Stimulated activated naive CD8-positive, alpha-beta T cell treated with anti-CD3 and anti-CD28 coated beads, Interleukin-15, Interleukin-2, amounts not matched to agents 100 ng/mL and 50 ng/mL, for 24 hours (primary cell): ENCODE measurements at regions not wholly inside any gene's neighbourhood (a gene's known extent, or its start where the extent isn't known, plus 50 kb on each side); places are given as distances from the start of the nearest gene placed in this dataset.
A peak's percentile ranks its signal among the peaks of the same experiment; 100 is the strongest.
"Not testable (repeated sequence)": the region's sequence is repeated elsewhere in the genome, so short reads cannot be mapped to it uniquely, and the experiment has no call there.

Experiments
- H3K27ac Mint-ChIP-seq: one replicate; pipeline ENCODE4 v1.8.0; 2021; ENCODE audit warnings: mild to moderate bottlenecking, mixed read lengths
- H3K27me3 Mint-ChIP-seq: one replicate; pipeline ENCODE4 v1.8.0; 2021; ENCODE audit warnings: mixed read lengths
- H3K36me3 Mint-ChIP-seq: one replicate; pipeline ENCODE4 v1.8.0; 2021; ENCODE audit warnings: low read depth, mixed read lengths
- H3K4me1 Mint-ChIP-seq: one replicate; pipeline ENCODE4 v1.8.0; 2021; ENCODE audit warnings: low read depth, mixed read lengths
- H3K4me3 Mint-ChIP-seq: one replicate; pipeline ENCODE4 v1.8.0; 2021; ENCODE audit warnings: mild to moderate bottlenecking, mixed read lengths
- H3K9me3 Mint-ChIP-seq: one replicate; pipeline ENCODE4 v1.8.0; 2021; ENCODE audit warnings: mixed read lengths

- not testable (repeated sequence) for H3K27ac Mint-ChIP-seq, H3K9me3 Mint-ChIP-seq, H3K36me3 Mint-ChIP-seq, H3K4me3 Mint-ChIP-seq, H3K4me1 Mint-ChIP-seq, H3K27me3 Mint-ChIP-seq
Measured at GRCh38 chr21:34233741-34234140, 130.1 kb upstream of the KCNE2 start.

GRCh38 chr21:34235514-34235913, 128.3 kb upstream of the KCNE2 start:
- Mint-ChIP-seq H3K4me1 (no peaks in the 10 kb centered on the region), H3K27ac (no peak overlapping the region), H3K9me3 (no peaks in the 10 kb centered on the region), H3K36me3 (no peaks in the 10 kb centered on the region), H3K27me3 (no peaks in the 10 kb centered on the region), H3K4me3 (no peak overlapping the region)

- no peak overlapping the region for H3K27ac Mint-ChIP-seq
- H3K4me1 Mint-ChIP-seq, result no peaks in the 10 kb centered on the region
- H3K4me3 Mint-ChIP-seq, result no peak overlapping the region
- no peaks in the 10 kb centered on the region for H3K27me3 Mint-ChIP-seq
- H3K36me3 Mint-ChIP-seq, result no peaks in the 10 kb centered on the region
- peaks cover 10% of the 10 kb centered on the region for H3K9me3 Mint-ChIP-seq
Measured at GRCh38 chr21:34242973-34243372, 120.8 kb upstream of the KCNE2 start.

DNA sequence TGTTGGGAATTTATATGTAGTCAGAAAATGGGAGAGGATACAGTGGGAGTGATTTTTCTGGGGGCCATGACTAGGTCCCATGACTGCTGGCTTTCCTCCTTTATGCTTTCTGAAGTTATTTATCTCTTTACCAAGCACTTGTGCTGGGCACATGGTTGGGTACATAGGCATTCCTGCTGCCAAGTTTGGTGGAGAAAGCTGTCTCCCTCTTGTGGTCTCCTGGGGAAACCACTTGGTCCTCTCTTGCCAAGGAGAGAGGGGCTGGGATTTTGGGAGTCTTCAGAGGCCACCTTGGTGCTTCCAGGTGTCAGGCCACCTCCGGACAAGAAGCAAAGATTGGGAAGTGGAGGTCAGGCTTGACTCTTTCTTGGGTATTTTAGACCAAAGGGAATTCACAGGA, 120.2 kb upstream of the KCNE2 start:
- H3K27ac Mint-ChIP-seq, result peak overlapping the region; percentile 15
- peaks cover 14% of the 10 kb centered on the region for H3K9me3 Mint-ChIP-seq
- H3K4me1 Mint-ChIP-seq, result no peaks in the 10 kb centered on the region
- H3K4me3 Mint-ChIP-seq, result no peak overlapping the region
- H3K27me3 Mint-ChIP-seq, result peaks cover 4% of the 10 kb centered on the region
- no peaks in the 10 kb centered on the region for H3K36me3 Mint-ChIP-seq

- Mint-ChIP-seq H3K27me3 (peaks cover 4% of the 10 kb centered on the region), H3K4me3 (no peak overlapping the region), H3K27ac (no peak overlapping the region), H3K9me3 (peaks cover 50% of the 10 kb centered on the region), H3K36me3 (peaks cover 8% of the 10 kb centered on the region), H3K4me1 (no peaks in the 10 kb centered on the region)
Measured at GRCh38 chr21:34252751-34253150, 111.1 kb upstream of the KCNE2 start.

DNA sequence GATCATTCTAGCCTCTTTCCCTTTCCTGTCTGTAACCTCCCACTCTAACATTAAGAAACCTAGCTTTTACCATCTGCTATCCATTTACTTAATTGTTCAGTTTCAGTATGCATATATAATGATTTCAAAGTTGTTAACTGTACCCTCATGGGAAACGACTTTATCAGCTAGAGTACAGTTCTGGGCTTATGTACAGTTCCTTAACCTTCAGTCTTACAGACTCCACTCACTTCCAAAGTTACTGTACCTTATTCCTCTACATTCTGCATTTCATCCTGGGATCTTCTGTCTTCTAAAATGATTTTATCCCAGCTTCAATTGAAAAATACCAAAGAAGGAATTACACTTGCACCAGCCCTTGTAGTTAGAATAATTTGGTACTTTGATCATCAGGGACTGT, 108.7 kb upstream of the KCNE2 start:
- H3K36me3 Mint-ChIP-seq, result peaks cover 8% of the 10 kb centered on the region
- peaks cover 41% of the 10 kb centered on the region for H3K9me3 Mint-ChIP-seq
- no peak overlapping the region for H3K4me3 Mint-ChIP-seq
- no peaks in the 10 kb centered on the region for H3K4me1 Mint-ChIP-seq
- no peaks in the 10 kb centered on the region for H3K27me3 Mint-ChIP-seq
- H3K27ac Mint-ChIP-seq, result no peak overlapping the region

- peaks cover 8% of the 10 kb centered on the region for H3K36me3 Mint-ChIP-seq
- no peak overlapping the region for H3K27ac Mint-ChIP-seq
- H3K4me3 Mint-ChIP-seq, result no peak overlapping the region
- H3K9me3 Mint-ChIP-seq, result peaks cover 17% of the 10 kb centered on the region
- no peaks in the 10 kb centered on the region for H3K27me3 Mint-ChIP-seq
- no peaks in the 10 kb centered on the region for H3K4me1 Mint-ChIP-seq
Measured at GRCh38 chr21:34260277-34261008, 103.4 kb upstream of the KCNE2 start.

- H3K4me1 Mint-ChIP-seq, result no peaks in the 10 kb centered on the region
- no peak overlapping the region for H3K4me3 Mint-ChIP-seq
- no peaks in the 10 kb centered on the region for H3K27me3 Mint-ChIP-seq
- peaks cover 13% of the 10 kb centered on the region for H3K9me3 Mint-ChIP-seq
- H3K27ac Mint-ChIP-seq, result no peak overlapping the region
- peaks cover 6% of the 10 kb centered on the region for H3K36me3 Mint-ChIP-seq
Measured at GRCh38 chr21:34261841-34262468, 101.9 kb upstream of the KCNE2 start.

GRCh38 chr21:34262469-34262845, 101.3 kb upstream of the KCNE2 start:
- H3K4me1 Mint-ChIP-seq, result no peaks in the 10 kb centered on the region
- peaks cover 6% of the 10 kb centered on the region for H3K36me3 Mint-ChIP-seq
- H3K27ac Mint-ChIP-seq, result no peak overlapping the region
- H3K4me3 Mint-ChIP-seq, result no peak overlapping the region
- peaks cover 11% of the 10 kb centered on the region for H3K9me3 Mint-ChIP-seq
- no peaks in the 10 kb centered on the region for H3K27me3 Mint-ChIP-seq

DNA sequence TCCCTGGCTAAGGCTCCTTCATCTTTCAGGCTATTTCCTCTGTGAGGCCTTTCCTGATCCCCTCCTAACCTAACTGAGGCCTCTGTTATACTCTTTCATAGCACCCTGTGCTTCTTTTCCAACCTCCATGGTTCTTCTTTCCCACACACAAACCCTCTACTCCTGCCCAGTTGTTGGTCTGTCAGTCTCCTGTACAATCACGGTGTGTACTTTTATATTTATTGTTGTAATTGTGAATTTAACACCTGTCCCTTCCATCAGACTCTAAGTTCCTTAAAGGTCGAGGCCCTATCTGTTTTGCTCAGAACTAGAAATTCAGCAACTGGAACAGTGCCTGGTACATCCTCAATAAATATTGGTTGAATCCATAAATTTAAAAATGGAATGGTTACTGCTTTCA, 100.2 kb upstream of the KCNE2 start:
- no peak overlapping the region for H3K27ac Mint-ChIP-seq
- no peak overlapping the region for H3K4me3 Mint-ChIP-seq
- H3K27me3 Mint-ChIP-seq, result no peaks in the 10 kb centered on the region
- peaks cover 6% of the 10 kb centered on the region for H3K36me3 Mint-ChIP-seq
- no peaks in the 10 kb centered on the region for H3K4me1 Mint-ChIP-seq
- H3K9me3 Mint-ChIP-seq, result peaks cover 11% of the 10 kb centered on the region

GRCh38 chr21:34266351-34266750, 97.5 kb upstream of the KCNE2 start:
- H3K36me3 Mint-ChIP-seq, result peaks cover 6% of the 10 kb centered on the region
- H3K4me1 Mint-ChIP-seq, result no peaks in the 10 kb centered on the region
- no peak overlapping the region for H3K27ac Mint-ChIP-seq
- H3K27me3 Mint-ChIP-seq, result no peaks in the 10 kb centered on the region
- H3K9me3 Mint-ChIP-seq, result peaks cover 11% of the 10 kb centered on the region
- H3K4me3 Mint-ChIP-seq, result no peak overlapping the region

- H3K36me3 Mint-ChIP-seq, result peaks cover 6% of the 10 kb centered on the region
- H3K27me3 Mint-ChIP-seq, result no peaks in the 10 kb centered on the region
- no peaks in the 10 kb centered on the region for H3K4me1 Mint-ChIP-seq
- H3K4me3 Mint-ChIP-seq, result no peak overlapping the region
- no peak overlapping the region for H3K27ac Mint-ChIP-seq
- H3K9me3 Mint-ChIP-seq, result peaks cover 5% of the 10 kb centered on the region
Measured at GRCh38 chr21:34268493-34268892, 95.3 kb upstream of the KCNE2 start.

GRCh38 chr21:34270411-34270810, 93.4 kb upstream of the KCNE2 start:
- Mint-ChIP-seq H3K27ac (no peak overlapping the region), H3K4me1 (no peaks in the 10 kb centered on the region), H3K9me3 (no peaks in the 10 kb centered on the region)

DNA sequence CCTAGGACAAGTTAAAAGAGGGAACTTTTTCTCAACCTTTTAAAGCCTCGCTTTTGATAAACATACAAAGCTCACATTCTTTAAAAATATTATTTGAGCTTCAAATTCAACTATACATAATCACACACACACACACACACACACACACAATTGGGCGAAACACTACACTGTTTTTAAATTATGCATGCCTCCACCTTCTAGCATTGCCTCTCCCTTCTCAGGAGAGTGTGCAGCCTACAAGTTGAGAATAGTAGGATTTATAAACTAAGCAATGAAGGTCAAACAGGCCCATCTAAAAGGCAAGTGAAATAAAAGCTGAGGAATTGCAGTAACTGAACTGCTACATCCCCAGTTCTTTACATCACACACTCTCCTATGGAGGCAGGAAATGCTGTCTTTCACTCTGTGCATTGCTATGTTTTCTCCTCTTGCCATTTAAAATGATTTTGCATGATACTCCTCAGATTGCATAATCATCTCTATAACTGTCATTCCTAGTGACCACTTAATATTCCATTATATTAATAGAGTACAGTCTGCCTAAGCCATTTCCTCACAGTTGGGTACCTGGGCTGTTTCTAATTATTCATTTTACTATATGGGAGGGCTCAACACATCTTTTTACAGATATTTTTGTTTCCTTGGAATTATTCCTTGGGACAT, 92.5 kb upstream of the KCNE2 start:
- no peaks in the 10 kb centered on the region for H3K9me3 Mint-ChIP-seq
- H3K4me1 Mint-ChIP-seq, result no peaks in the 10 kb centered on the region
- H3K27ac Mint-ChIP-seq, result no peak overlapping the region

More at GRCh38 chr21:34270411-34270810, 93.4 kb upstream of the KCNE2 start:
- H3K4me3 Mint-ChIP-seq, result no peak overlapping the region
- no peaks in the 10 kb centered on the region for H3K36me3 Mint-ChIP-seq
- H3K27me3 Mint-ChIP-seq, result peaks cover 3% of the 10 kb centered on the region

DNA sequence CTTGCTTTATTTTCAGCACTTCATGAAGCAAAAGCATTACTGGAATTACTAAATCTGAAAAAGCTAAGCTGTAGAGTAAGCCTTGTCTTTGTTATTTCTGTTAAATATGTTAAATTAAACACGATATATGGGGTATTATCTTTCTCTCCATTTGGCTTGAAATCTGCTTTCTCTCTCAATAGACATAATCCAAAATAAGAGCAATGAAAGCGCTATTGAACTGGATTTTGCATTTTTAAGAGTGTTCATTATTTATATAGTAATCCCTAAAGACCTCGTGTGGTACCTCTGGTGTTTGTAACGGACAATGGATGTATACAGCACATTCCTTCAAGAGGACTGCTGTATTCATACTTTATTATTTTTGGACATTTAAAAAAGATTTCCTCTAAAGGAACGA, 91.5 kb upstream of the KCNE2 start:
- H3K27me3 Mint-ChIP-seq, result peaks cover 6% of the 10 kb centered on the region
- no peak overlapping the region for H3K27ac Mint-ChIP-seq
- no peaks in the 10 kb centered on the region for H3K9me3 Mint-ChIP-seq
- H3K36me3 Mint-ChIP-seq, result no peaks in the 10 kb centered on the region
- H3K4me1 Mint-ChIP-seq, result peaks cover 5% of the 10 kb centered on the region
- no peak overlapping the region for H3K4me3 Mint-ChIP-seq

More for the DNA sequence above, 92.5 kb upstream of the KCNE2 start:
- H3K4me3 Mint-ChIP-seq, result no peak overlapping the region
- peaks cover 3% of the 10 kb centered on the region for H3K27me3 Mint-ChIP-seq
- H3K36me3 Mint-ChIP-seq, result no peaks in the 10 kb centered on the region
